ENCODE measurements at regions not wholly inside any gene's neighbourhood (a gene's known extent, or its start where the extent isn't known, plus 50 kb on each side); places are given as distances from the start of the nearest gene placed in this dataset.
A peak's percentile ranks its signal among the peaks of the same experiment; 100 is the strongest.

DNA sequence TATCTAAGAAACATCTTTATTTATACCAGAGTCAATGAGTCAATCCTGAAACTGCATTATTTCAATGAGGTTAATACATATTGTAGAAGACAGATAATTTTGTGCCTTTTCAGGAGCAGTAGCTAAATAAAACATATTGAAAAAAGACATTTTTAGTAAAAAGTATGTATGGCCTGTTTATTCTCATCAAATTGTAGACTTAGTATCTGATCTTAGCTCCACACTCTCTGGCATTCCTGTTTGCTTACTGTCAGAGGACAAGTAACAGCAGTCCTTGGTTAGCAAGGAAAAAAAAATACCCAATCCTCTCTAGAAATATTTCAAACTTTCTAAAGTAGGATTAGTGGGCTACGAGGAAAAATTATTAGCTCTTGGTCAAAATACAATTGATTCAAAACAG is 50.5 kb upstream of the GUCY1A1 start:
- TF ChIP-seq, protein P1, sequence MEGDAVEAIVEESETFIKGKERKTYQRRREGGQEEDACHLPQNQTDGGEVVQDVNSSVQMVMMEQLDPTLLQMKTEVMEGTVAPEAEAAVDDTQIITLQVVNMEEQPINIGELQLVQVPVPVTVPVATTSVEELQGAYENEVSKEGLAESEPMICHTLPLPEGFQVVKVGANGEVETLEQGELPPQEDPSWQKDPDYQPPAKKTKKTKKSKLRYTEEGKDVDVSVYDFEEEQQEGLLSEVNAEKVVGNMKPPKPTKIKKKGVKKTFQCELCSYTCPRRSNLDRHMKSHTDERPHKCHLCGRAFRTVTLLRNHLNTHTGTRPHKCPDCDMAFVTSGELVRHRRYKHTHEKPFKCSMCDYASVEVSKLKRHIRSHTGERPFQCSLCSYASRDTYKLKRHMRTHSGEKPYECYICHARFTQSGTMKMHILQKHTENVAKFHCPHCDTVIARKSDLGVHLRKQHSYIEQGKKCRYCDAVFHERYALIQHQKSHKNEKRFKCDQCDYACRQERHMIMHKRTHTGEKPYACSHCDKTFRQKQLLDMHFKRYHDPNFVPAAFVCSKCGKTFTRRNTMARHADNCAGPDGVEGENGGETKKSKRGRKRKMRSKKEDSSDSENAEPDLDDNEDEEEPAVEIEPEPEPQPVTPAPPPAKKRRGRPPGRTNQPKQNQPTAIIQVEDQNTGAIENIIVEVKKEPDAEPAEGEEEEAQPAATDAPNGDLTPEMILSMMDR (IDR thresholded peaks at IDR 0.05; ENCODE audit: low read depth, low read length) = no peak
- DNase-seq (ENCODE audit: low read depth in 2 of 2) = peak in 1 of 2 donors; percentile 24

DNA sequence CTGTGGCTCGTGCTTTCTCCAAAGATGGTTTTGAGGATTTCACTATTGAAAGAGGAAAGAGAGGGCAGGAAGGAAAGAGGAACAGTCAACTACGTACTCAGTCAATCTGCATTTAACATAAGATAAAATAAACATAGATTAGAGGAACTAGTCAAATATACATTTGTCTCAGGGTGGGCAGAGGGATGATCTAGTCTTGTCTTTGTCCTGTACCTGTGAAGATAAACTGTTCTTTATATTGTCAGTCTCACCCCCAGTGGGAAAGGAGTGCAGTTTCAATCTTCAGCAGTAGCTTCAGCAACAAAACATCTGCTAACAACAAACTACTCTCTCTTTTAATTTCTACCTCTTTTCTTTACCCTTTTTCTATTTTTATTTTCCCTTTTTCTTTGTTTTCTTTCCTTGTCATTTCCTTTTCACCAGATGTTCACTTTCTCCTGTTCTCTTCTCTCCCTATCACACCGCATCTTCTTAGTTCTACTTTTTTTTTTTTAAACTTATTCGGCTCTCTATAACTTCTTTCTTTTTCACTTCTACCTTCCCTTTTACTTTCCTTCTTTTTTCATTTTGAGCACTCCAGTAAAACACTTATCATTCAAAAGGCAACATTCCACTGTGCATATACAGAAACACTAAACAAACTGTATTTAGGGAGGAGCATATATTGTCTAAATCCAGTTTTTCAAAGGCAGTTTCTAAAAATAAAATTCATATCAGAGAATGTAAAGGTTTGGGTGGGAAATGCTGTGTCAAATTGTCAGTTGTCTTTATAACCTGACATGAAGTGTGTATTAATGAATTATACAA is 51.4 kb upstream of the GUCY1A1 start:
- no peak for DNase-seq (ENCODE audit: low read depth in 2 of 2)
- no peak overlapping the region for H3K4me3 ChIP-seq (replicated peaks in 1 of 2; ENCODE audit: low read depth in 2 of 2, low read length in 2 of 2)
- TF ChIP-seq, protein P1 (IDR thresholded peaks at IDR 0.05; ENCODE audit: low read depth, low read length) = no peak

More for the DNA sequence above, 50.5 kb upstream of the GUCY1A1 start:
- H3K4me3 ChIP-seq (replicated peaks in 1 of 2; ENCODE audit: low read depth in 2 of 2, low read length in 2 of 2) = no peak overlapping the region

GRCh38 chr4:155614111-155614762 is 52.4 kb upstream of the GUCY1A1 start:
- TF ChIP-seq, protein P1 (IDR thresholded peaks at IDR 0.05; ENCODE audit: low read depth, low read length) = no peak
- H3K4me3 ChIP-seq (replicated peaks in 1 of 2; ENCODE audit: low read depth in 2 of 2, low read length in 2 of 2) = no peak overlapping the region
- peak in 1 of 2 donors; percentile 51 for DNase-seq (ENCODE audit: low read depth in 2 of 2)

DNA sequence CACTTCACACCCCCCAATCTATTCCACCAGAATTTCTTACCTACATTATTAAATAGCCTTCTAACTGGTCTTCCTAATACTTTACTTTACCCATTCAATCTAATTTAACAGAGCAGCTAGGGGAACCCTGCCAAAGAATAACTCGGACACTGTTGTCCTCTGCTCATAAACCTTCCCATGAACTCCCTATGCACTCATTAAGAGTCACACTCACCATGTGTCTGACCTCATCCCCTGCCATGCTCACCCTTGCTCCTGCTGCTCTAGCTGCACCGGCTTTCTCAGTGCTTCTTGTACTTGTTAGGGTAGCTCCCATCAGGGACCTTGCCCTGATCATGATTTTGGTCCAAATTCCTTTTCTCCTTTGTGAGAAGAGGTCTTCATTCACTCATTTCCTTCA is 54.6 kb upstream of the GUCY1A1 start:
- DNase-seq (ENCODE audit: low read depth in 2 of 2) = no peak
- TF ChIP-seq, protein P1 (IDR thresholded peaks at IDR 0.05; ENCODE audit: low read depth, low read length) = no peak
- no peak overlapping the region for H3K4me3 ChIP-seq (replicated peaks in 1 of 2; ENCODE audit: low read depth in 2 of 2, low read length in 2 of 2)

DNA sequence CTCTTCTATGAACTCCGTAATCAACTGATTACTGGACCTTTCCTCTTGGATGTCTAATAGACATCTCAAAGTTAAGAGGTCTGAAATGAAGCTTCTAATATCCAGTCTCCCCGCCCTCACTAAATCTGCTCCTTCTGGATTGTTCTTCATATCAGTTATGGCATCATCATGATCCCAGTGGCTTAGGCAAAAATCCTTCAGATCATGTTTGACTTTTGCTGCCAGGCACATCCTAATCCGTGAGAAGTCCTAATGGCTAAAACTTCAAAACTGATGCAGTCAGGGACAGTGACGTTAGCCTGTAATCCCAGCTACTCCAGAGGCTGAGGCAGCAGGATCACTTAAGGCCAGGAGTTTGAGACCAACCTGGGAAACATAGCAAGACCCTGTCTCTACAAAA is 55.1 kb upstream of the GUCY1A1 start:
- H3K4me3 ChIP-seq (replicated peaks in 1 of 2; ENCODE audit: low read depth in 2 of 2, low read length in 2 of 2) = no peak overlapping the region
- TF ChIP-seq, protein P1 (IDR thresholded peaks at IDR 0.05; ENCODE audit: low read depth, low read length) = no peak
- DNase-seq (ENCODE audit: low read depth in 2 of 2) = no peak

GRCh38 chr4:155610143-155610542 is 56.5 kb upstream of the GUCY1A1 start:
- TF ChIP-seq, protein P1 (IDR thresholded peaks at IDR 0.05; ENCODE audit: low read depth, low read length) = no peak
- no peak overlapping the region for H3K4me3 ChIP-seq (replicated peaks in 1 of 2; ENCODE audit: low read depth in 2 of 2, low read length in 2 of 2)
- DNase-seq (ENCODE audit: low read depth in 2 of 2) = no peak
